Loucy (cell line): ENCODE measurements at regions not wholly inside any gene's neighbourhood (a gene's known extent, or its start where the extent isn't known, plus 50 kb on each side); places are given as distances from the start of the nearest gene placed in this dataset.

Source experiments
- H2AFZ ChIP-seq: fragments of 200-600 bp; sonication (generic); 2 replicates; pipeline ENCODE4 v1.6.0; 2016; ENCODE audit warnings: antibody characterized with exemption, mild to moderate bottlenecking, low read length, moderate library complexity
- H3F3A ChIP-seq: fragments of 200-600 bp; 2 replicates; pipeline ENCODE4 v1.6.0; 2016; ENCODE audit warnings: antibody characterized with exemption, low read depth, mild to moderate bottlenecking
- H3K27me3 ChIP-seq: fragments of 200-600 bp; sonication (generic); 2 replicates; pipeline ENCODE4 v1.6.1; 2014; ENCODE audit warnings: low read length, mild to moderate bottlenecking; ENCODE audit not compliant: insufficient read depth, poor library complexity, severe bottlenecking
- H3K36me3 ChIP-seq: fragments of 200-600 bp; sonication (generic); 2 replicates; pipeline ENCODE4 v1.6.1; 2016; ENCODE audit warnings: low read length; ENCODE audit not compliant: insufficient read depth
- H3K4me1 ChIP-seq: fragments of 200-600 bp; sonication (generic); 2 replicates; pipeline ENCODE4 v1.5.1; 2014; ENCODE audit warnings: low read length, mild to moderate bottlenecking; ENCODE audit not compliant: insufficient read depth, poor library complexity, severe bottlenecking
- H3K4me2 ChIP-seq: fragments of 200-600 bp; sonication (generic); 2 replicates; pipeline ENCODE4 v1.6.0; 2014; ENCODE audit warnings: antibody characterized with exemption, low read length, low read depth, mild to moderate bottlenecking; ENCODE audit not compliant: poor library complexity, severe bottlenecking
- H3K4me3 ChIP-seq: fragments of 200-600 bp; sonication (generic); 2 replicates; pipeline ENCODE4 v1.5.1; 2014; ENCODE audit warnings: low read length, mild to moderate bottlenecking, mixed read lengths; ENCODE audit not compliant: poor library complexity, severe bottlenecking
- H3K79me2 ChIP-seq: fragments of 200-600 bp; sonication (generic); 2 replicates; pipeline ENCODE4 v1.6.1; 2014; ENCODE audit warnings: low read length; ENCODE audit not compliant: insufficient read depth
- H3K9ac ChIP-seq: fragments of 200-600 bp; sonication (generic); 2 replicates; pipeline ENCODE4 v1.6.0; 2014; ENCODE audit warnings: mild to moderate bottlenecking, low read depth, low read length, moderate library complexity; ENCODE audit not compliant: poor library complexity, severe bottlenecking
- H3K9me2 ChIP-seq: fragments of 200-600 bp; sonication (generic); replicated peaks from 2 replicates; pipeline ENCODE4 v1.6.1; 2016; ENCODE audit warnings: low read depth, low read length, mixed read lengths
- H3K9me3 ChIP-seq: fragments of 200-600 bp; sonication (generic); 2 replicates; pipeline ENCODE4 v1.6.1; 2014; ENCODE audit warnings: mild to moderate bottlenecking, antibody characterized with exemption, low read length, low read depth; ENCODE audit not compliant: insufficient read depth
- H4K20me1 ChIP-seq: fragments of 200-600 bp; sonication (generic); 2 replicates; pipeline ENCODE4 v1.6.0; 2014; ENCODE audit warnings: antibody characterized with exemption, low read length, mild to moderate bottlenecking; ENCODE audit not compliant: insufficient read depth, poor library complexity, severe bottlenecking
- CTCF ChIP-seq: fragments of 200-600 bp; sonication (generic); conservative IDR thresholded peaks from 2 replicates; pipeline ENCODE4 v1.5.1; 2014; ENCODE audit warnings: mild to moderate bottlenecking, antibody characterized with exemption, low read length
- EZH2phosphoT487 ChIP-seq: fragments of 200-600 bp; IDR thresholded peaks from 2 replicates; pipeline ENCODE4 v1.6.1; 2018; ENCODE audit warnings: antibody characterized with exemption, mild to moderate bottlenecking, moderate library complexity, borderline replicate concordance

DNA sequence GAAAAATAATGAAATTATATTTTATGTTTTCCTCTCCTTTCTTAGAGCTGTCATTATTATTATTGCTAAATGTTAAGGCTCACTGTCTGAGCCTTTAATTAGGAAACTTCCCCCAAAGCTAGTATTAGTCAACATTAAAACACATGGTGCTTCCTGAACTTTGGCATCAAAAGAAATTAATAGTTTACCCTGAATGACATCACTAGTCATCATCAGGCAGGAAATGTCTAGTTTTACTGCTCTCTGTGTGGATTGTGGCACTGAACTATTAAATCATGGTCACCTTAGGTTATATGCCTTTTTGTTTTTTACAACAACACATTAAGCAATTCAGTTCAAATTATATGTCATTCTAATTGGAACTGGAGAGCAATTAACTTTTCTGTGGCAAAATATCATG lies 595.5 kb downstream of the SLITRK1 start:
- Histone ChIP-seq H2AFZ (no peak overlapping the region), H3K9ac (no peak overlapping the region), H3K27me3 (no peaks in the 10 kb centered on the region), H4K20me1 (no peaks in the 10 kb centered on the region), H3K36me3 (no peaks in the 10 kb centered on the region), H3K4me2 (no peak overlapping the region), H3K4me3 (no peak overlapping the region), H3K79me2 (no peaks in the 10 kb centered on the region), H3F3A (no peaks in the 10 kb centered on the region), H3K9me3 (no peaks in the 10 kb centered on the region), H3K4me1 (no peaks in the 10 kb centered on the region), H3K9me2 (no peaks in the 10 kb centered on the region)
- TF ChIP-seq EZH2phosphoT487 (no peak), CTCF (no peak)

DNA sequence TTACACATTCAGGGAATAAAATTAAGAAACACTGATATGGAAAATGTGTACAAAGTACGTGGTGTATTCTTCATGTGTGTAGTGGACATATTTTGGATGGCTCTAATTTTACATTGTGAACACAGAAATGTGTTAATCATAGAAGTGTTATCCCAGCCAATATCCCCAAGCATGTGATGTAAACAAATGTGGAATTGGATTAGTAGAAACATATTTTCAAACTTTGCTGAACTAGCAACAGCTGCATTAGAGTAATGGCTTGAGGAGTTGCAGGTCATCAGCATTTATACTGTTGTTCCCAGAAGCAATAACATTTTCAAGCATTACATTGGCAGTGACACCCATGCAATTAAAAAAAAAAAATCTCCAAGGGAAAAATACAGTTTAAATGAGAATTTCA lies 600.6 kb downstream of the SLITRK1 start:
- TF ChIP-seq EZH2phosphoT487 (no peak), CTCF (no peak)
- H2AFZ ChIP-seq, result no peak overlapping the region
- no peaks in the 10 kb centered on the region for H3K9me2 ChIP-seq

DNA sequence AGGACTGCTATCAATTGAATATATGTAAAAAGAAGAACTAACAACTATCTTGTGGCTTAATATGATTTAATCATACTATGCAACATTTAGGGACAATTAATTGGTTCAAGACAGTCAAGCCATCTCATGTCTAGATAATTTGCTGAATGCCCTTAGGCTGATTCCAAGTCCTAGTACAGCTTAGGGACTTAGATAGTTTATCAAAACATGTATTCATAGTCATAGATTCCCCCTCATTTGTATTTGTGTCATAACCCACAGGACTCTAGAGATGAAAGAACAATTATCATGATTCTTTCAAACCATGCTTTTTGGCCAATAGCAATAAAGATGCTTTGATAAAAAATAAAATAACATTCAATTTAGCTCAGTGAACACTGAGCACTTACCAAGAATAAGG lies 607.6 kb downstream of the SLITRK1 start:
- H3K4me2 ChIP-seq, result no peak overlapping the region
- no peaks in the 10 kb centered on the region for H3K79me2 ChIP-seq
- no peak overlapping the region for H3K9ac ChIP-seq
- no peak overlapping the region for H3K4me3 ChIP-seq
- H3K9me3 ChIP-seq, result no peaks in the 10 kb centered on the region
- H3F3A ChIP-seq, result no peaks in the 10 kb centered on the region
- H3K27me3 ChIP-seq, result no peaks in the 10 kb centered on the region
- H3K4me1 ChIP-seq, result no peaks in the 10 kb centered on the region
- H3K36me3 ChIP-seq, result no peaks in the 10 kb centered on the region
- H4K20me1 ChIP-seq, result no peaks in the 10 kb centered on the region
- H3K9me2 ChIP-seq, result no peaks in the 10 kb centered on the region
- no peak overlapping the region for H2AFZ ChIP-seq
- TF ChIP-seq EZH2phosphoT487 (no peak), CTCF (no peak)

More for the DNA sequence above, 600.6 kb downstream of the SLITRK1 start:
- Histone ChIP-seq H4K20me1 (no peaks in the 10 kb centered on the region), H3K4me1 (no peaks in the 10 kb centered on the region), H3K4me2 (no peak overlapping the region), H3K4me3 (no peak overlapping the region), H3K36me3 (no peaks in the 10 kb centered on the region), H3K9ac (no peak overlapping the region), H3K9me3 (no peaks in the 10 kb centered on the region), H3K79me2 (no peaks in the 10 kb centered on the region), H3F3A (no peaks in the 10 kb centered on the region), H3K27me3 (no peaks in the 10 kb centered on the region)
